HepG2 (cell line): ENCODE measurements at regions not wholly inside any gene's neighbourhood (a gene's known extent, or its start where the extent isn't known, plus 50 kb on each side); places are given as distances from the start of the nearest gene placed in this dataset.

Source experiments
- AGO2 ChIP-seq: fragments of 200-400 bp; formaldehyde crosslinking; optimal IDR thresholded peaks from 2 replicates; pipeline ENCODE3; 2017; ENCODE audit warnings: mild to moderate bottlenecking, low read depth, low read length, moderate library complexity
- CC2D1A ChIP-seq: sonication (generic); formaldehyde crosslinking; IDR thresholded peaks from 2 replicates; pipeline ENCODE4 v1.8.1; 2023; ENCODE audit warnings: mild to moderate bottlenecking, missing genetic modification reagents
- GLI4 ChIP-seq: sonication (generic); formaldehyde crosslinking; IDR thresholded peaks from 2 replicates; pipeline ENCODE4 v1.5.1; 2020; ENCODE audit warnings: missing genetic modification reagents, mild to moderate bottlenecking, moderate library complexity, borderline replicate concordance
- HDAC2 ChIP-seq: sonication (generic); formaldehyde crosslinking; IDR thresholded peaks from 2 replicates; pipeline ENCODE4 v1.4.0; 2020; ENCODE audit warnings: missing genetic modification reagents
- KLF9 ChIP-seq: IDR thresholded peaks from 2 replicates; pipeline ENCODE4 v1.6.1; 2016; ENCODE audit warnings: low read depth
- KMT2B ChIP-seq: IDR thresholded peaks from 2 replicates; pipeline ENCODE4 v1.6.1; 2016; ENCODE audit warnings: missing genetic modification reagents, missing compliant biosample characterization
- MLLT10 ChIP-seq: sonication (generic); formaldehyde crosslinking; IDR thresholded peaks from 2 replicates; pipeline ENCODE4 v1.4.0; 2020; ENCODE audit warnings: missing genetic modification reagents
- MXI1 ChIP-seq: IDR thresholded peaks from 3 replicates; pipeline ENCODE4 v1.6.1; 2012; ENCODE audit warnings: low read depth, low read length, inconsistent platforms, borderline replicate concordance
- SOX6 ChIP-seq, 2 experiments: fragments of 450-650 bp in 1 of 2; sonication (generic) in 1 of 2; formaldehyde crosslinking in 1 of 2; IDR thresholded peaks; 2 replicates each; pipeline versions ENCODE4 v1.4.0 to v1.6.1; 2017 to 2020; ENCODE audit warnings: antibody characterized with exemption in 1 of 2, mild to moderate bottlenecking in 1 of 2, missing genetic modification reagents in 1 of 2
- SP4 ChIP-seq: sonication (generic); formaldehyde crosslinking; IDR thresholded peaks from 2 replicates; pipeline ENCODE4 v1.8.1; 2023; ENCODE audit warnings: mild to moderate bottlenecking, missing genetic modification reagents
- ZNF160 ChIP-seq: sonication (generic); formaldehyde crosslinking; IDR thresholded peaks from 2 replicates; pipeline ENCODE4 v1.8.0; 2022; ENCODE audit warnings: mild to moderate bottlenecking, inconsistent platforms, missing genetic modification reagents
- ZNF34 ChIP-seq: sonication (generic); formaldehyde crosslinking; IDR thresholded peaks from 2 replicates; pipeline ENCODE4 v1.4.0; 2020; ENCODE audit warnings: mild to moderate bottlenecking, missing genetic modification reagents, borderline replicate concordance
- ZNF367 ChIP-seq: sonication (generic); formaldehyde crosslinking; IDR thresholded peaks from 2 replicates; pipeline ENCODE4 v1.4.0; 2020; ENCODE audit warnings: missing genetic modification reagents, borderline replicate concordance
- ZNF382 ChIP-seq: sonication (generic); formaldehyde crosslinking; IDR thresholded peaks from 2 replicates; pipeline ENCODE4 v1.5.0; 2020; ENCODE audit warnings: missing genetic modification reagents, mild to moderate bottlenecking, borderline replicate concordance
- ZNF484 ChIP-seq: sonication (generic); formaldehyde crosslinking; IDR thresholded peaks from 2 replicates; pipeline ENCODE4 v1.5.1; 2020; ENCODE audit warnings: mild to moderate bottlenecking, low read depth, missing genetic modification reagents, borderline replicate concordance
- ZNF883 ChIP-seq: sonication (generic); formaldehyde crosslinking; IDR thresholded peaks from 2 replicates; pipeline ENCODE4 v1.5.1; 2020; ENCODE audit warnings: mild to moderate bottlenecking, missing genetic modification reagents; ENCODE audit errors: not compliant biosample characterization
- TF ChIP-seq, protein P1 (sequence below): sonication (generic); formaldehyde crosslinking; IDR thresholded peaks from 2 replicates; pipeline ENCODE4 v1.8.0; 2022; ENCODE audit warnings: mild to moderate bottlenecking, missing genetic modification reagents, moderate library complexity
- TF ChIP-seq, protein P2 (sequence below): sonication (generic); formaldehyde crosslinking; IDR thresholded peaks from 2 replicates; pipeline ENCODE4 v1.5.0; 2020; ENCODE audit warnings: mild to moderate bottlenecking, missing genetic modification reagents, borderline replicate concordance
- TF ChIP-seq, protein P3 (sequence below): IDR thresholded peaks from 2 replicates; pipeline ENCODE4 v1.6.1; 2016; ENCODE audit warnings: control low read depth
- TF ChIP-seq, protein P4 (sequence below): sonication (generic); formaldehyde crosslinking; IDR thresholded peaks from 2 replicates; pipeline ENCODE4 v1.4.0; 2020; ENCODE audit warnings: missing genetic modification reagents

DNA sequence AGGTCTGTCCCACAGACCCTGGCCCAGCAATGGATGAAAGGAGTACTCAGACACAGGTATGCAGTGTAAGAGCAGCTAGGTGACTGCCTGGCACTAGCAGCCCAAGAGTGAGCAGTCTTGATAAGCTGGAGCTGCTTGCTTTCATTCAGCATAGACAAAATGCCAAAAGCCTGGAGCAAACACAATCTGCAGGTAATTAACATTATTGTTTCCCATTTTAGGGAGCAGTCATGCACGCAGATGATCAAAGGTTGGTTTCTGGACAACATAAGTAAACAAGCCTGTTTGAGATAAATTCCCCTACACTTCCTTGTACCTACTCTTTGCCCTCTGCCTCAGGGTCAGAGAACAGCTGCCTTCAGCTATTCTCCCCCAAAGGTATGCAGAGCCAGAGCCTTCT lies 73.7 kb upstream of the MSTN start (continued):
- TF ChIP-seq, protein P1, sequence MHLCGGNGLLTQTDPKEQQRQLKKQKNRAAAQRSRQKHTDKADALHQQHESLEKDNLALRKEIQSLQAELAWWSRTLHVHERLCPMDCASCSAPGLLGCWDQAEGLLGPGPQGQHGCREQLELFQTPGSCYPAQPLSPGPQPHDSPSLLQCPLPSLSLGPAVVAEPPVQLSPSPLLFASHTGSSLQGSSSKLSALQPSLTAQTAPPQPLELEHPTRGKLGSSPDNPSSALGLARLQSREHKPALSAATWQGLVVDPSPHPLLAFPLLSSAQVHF (CRISPR knock-in tag) = no peak
- TF ChIP-seq HDAC2 (CRISPR knock-in tag) = peak; percentile 32; the same call in 1 of the 2 replicates
- TF ChIP-seq, protein P2, sequence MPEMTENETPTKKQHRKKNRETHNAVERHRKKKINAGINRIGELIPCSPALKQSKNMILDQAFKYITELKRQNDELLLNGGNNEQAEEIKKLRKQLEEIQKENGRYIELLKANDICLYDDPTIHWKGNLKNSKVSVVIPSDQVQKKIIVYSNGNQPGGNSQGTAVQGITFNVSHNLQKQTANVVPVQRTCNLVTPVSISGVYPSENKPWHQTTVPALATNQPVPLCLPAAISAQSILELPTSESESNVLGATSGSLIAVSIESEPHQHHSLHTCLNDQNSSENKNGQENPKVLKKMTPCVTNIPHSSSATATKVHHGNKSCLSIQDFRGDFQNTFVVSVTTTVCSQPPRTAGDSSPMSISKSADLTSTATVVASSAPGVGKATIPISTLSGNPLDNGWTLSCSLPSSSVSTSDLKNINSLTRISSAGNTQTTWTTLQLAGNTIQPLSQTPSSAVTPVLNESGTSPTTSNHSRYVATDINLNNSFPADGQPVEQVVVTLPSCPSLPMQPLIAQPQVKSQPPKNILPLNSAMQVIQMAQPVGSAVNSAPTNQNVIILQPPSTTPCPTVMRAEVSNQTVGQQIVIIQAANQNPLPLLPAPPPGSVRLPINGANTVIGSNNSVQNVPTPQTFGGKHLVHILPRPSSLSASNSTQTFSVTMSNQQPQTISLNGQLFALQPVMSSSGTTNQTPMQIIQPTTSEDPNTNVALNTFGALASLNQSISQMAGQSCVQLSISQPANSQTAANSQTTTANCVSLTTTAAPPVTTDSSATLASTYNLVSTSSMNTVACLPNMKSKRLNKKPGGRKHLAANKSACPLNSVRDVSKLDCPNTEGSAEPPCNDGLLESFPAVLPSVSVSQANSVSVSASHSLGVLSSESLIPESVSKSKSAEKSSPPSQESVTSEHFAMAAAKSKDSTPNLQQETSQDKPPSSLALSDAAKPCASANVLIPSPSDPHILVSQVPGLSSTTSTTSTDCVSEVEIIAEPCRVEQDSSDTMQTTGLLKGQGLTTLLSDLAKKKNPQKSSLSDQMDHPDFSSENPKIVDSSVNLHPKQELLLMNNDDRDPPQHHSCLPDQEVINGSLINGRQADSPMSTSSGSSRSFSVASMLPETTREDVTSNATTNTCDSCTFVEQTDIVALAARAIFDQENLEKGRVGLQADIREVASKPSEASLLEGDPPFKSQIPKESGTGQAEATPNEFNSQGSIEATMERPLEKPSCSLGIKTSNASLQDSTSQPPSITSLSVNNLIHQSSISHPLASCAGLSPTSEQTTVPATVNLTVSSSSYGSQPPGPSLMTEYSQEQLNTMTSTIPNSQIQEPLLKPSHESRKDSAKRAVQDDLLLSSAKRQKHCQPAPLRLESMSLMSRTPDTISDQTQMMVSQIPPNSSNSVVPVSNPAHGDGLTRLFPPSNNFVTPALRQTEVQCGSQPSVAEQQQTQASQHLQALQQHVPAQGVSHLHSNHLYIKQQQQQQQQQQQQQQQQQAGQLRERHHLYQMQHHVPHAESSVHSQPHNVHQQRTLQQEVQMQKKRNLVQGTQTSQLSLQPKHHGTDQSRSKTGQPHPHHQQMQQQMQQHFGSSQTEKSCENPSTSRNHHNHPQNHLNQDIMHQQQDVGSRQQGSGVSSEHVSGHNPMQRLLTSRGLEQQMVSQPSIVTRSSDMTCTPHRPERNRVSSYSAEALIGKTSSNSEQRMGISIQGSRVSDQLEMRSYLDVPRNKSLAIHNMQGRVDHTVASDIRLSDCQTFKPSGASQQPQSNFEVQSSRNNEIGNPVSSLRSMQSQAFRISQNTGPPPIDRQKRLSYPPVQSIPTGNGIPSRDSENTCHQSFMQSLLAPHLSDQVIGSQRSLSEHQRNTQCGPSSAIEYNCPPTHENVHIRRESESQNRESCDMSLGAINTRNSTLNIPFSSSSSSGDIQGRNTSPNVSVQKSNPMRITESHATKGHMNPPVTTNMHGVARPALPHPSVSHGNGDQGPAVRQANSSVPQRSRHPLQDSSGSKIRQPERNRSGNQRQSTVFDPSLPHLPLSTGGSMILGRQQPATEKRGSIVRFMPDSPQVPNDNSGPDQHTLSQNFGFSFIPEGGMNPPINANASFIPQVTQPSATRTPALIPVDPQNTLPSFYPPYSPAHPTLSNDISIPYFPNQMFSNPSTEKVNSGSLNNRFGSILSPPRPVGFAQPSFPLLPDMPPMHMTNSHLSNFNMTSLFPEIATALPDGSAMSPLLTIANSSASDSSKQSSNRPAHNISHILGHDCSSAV (CRISPR knock-in tag) = no peak
- no peak for TF ChIP-seq MLLT10 (CRISPR knock-in tag)
- TF ChIP-seq, protein P3, sequence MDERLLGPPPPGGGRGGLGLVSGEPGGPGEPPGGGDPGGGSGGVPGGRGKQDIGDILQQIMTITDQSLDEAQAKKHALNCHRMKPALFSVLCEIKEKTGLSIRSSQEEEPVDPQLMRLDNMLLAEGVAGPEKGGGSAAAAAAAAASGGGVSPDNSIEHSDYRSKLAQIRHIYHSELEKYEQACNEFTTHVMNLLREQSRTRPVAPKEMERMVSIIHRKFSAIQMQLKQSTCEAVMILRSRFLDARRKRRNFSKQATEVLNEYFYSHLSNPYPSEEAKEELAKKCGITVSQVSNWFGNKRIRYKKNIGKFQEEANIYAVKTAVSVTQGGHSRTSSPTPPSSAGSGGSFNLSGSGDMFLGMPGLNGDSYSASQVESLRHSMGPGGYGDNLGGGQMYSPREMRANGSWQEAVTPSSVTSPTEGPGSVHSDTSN (CRISPR knock-in tag) = no peak
- TF ChIP-seq ZNF34 = no peak
- no peak for TF ChIP-seq ZNF484 (CRISPR knock-in tag)
- no peak for TF ChIP-seq GLI4 (CRISPR knock-in tag)
- TF ChIP-seq KMT2B (CRISPR knock-in tag) = no peak
- no peak for TF ChIP-seq ZNF160 (CRISPR knock-in tag)
- no peak for TF ChIP-seq ZNF367
- TF ChIP-seq, protein P4, sequence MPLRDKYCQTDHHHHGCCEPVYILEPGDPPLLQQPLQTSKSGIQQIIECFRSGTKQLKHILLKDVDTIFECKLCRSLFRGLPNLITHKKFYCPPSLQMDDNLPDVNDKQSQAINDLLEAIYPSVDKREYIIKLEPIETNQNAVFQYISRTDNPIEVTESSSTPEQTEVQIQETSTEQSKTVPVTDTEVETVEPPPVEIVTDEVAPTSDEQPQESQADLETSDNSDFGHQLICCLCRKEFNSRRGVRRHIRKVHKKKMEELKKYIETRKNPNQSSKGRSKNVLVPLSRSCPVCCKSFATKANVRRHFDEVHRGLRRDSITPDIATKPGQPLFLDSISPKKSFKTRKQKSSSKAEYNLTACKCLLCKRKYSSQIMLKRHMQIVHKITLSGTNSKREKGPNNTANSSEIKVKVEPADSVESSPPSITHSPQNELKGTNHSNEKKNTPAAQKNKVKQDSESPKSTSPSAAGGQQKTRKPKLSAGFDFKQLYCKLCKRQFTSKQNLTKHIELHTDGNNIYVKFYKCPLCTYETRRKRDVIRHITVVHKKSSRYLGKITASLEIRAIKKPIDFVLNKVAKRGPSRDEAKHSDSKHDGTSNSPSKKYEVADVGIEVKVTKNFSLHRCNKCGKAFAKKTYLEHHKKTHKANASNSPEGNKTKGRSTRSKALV = no peak
- no peak for TF ChIP-seq SOX6 (IDR thresholded peaks at IDR 0.05)
- peak; percentile 81 for TF ChIP-seq SOX6 (CRISPR knock-in tag; IDR thresholded peaks at IDR 0.05)
- no peak for TF ChIP-seq SP4 (CRISPR knock-in tag)
- no peak for TF ChIP-seq MXI1
- TF ChIP-seq ZNF382 (CRISPR knock-in tag) = no peak
- TF ChIP-seq ZNF883 (CRISPR knock-in tag) = no peak
- no peak for TF ChIP-seq KLF9
- TF ChIP-seq AGO2 = no peak
- no peak for TF ChIP-seq CC2D1A
